ENCODE measurements at regions not wholly inside any gene's neighbourhood (a gene's known extent, or its start where the extent isn't known, plus 50 kb on each side); places are given as distances from the start of the nearest gene placed in this dataset.
A peak's percentile ranks its signal among the peaks of the same experiment; 100 is the strongest.
"Not testable (repeated sequence)": the region's sequence is repeated elsewhere in the genome, so short reads cannot be mapped to it uniquely, and the experiment has no call there.

GRCh38 chr10:81704596-81704995, 170.4 kb upstream of the NRG3 start:
- DNase-seq (ENCODE audit: low read depth in 3 of 3, low spot score in 2 of 3): no peak

- DNase-seq (ENCODE audit: low read depth in 3 of 3, low spot score in 2 of 3): no peak
Observed at GRCh38 chr10:81708416-81708815, 166.6 kb upstream of the NRG3 start.

- no peak for DNase-seq (ENCODE audit: low read depth in 3 of 3, low spot score in 2 of 3)
Observed at GRCh38 chr10:81708929-81709328, 166.1 kb upstream of the NRG3 start.

GRCh38 chr10:81722399-81722798, 152.6 kb upstream of the NRG3 start:
- no peak for DNase-seq (ENCODE audit: low read depth in 3 of 3, low spot score in 2 of 3)

GRCh38 chr10:81724431-81724830, 150.6 kb upstream of the NRG3 start:
- DNase-seq (ENCODE audit: low read depth in 3 of 3, low spot score in 2 of 3): no peak

- no peak for DNase-seq (ENCODE audit: low read depth in 3 of 3, low spot score in 2 of 3)
Observed at GRCh38 chr10:81725851-81726250, 149.1 kb upstream of the NRG3 start.

- no peak for DNase-seq (ENCODE audit: low read depth in 3 of 3, low spot score in 2 of 3)
Observed at GRCh38 chr10:81728692-81729091, 146.3 kb upstream of the NRG3 start.

- DNase-seq (ENCODE audit: low read depth in 3 of 3, low spot score in 2 of 3): no peak
Observed at GRCh38 chr10:81730891-81731290, 144.1 kb upstream of the NRG3 start.

GRCh38 chr10:81733542-81733941, 141.5 kb upstream of the NRG3 start:
- DNase-seq (ENCODE audit: low read depth in 3 of 3, low spot score in 2 of 3): no peak

- DNase-seq (ENCODE audit: low read depth in 3 of 3, low spot score in 2 of 3): not testable (repeated sequence)
Observed at GRCh38 chr10:81735167-81735566, 139.8 kb upstream of the NRG3 start.

- DNase-seq (ENCODE audit: low read depth in 3 of 3, low spot score in 2 of 3): no peak
Observed at GRCh38 chr10:81759111-81759510, 115.9 kb upstream of the NRG3 start.

- DNase-seq (ENCODE audit: low read depth in 3 of 3, low spot score in 2 of 3): no peak
Observed at GRCh38 chr10:81784111-81784597, 90.8 kb upstream of the NRG3 start.

- DNase-seq (ENCODE audit: low read depth in 3 of 3, low spot score in 2 of 3): no peak
Observed at GRCh38 chr10:81792729-81793128, 82.3 kb upstream of the NRG3 start.

- no peak for DNase-seq (ENCODE audit: low read depth in 3 of 3, low spot score in 2 of 3)
Observed at GRCh38 chr10:81806842-81807241, 68.2 kb upstream of the NRG3 start.

- DNase-seq (ENCODE audit: low read depth in 3 of 3, low spot score in 2 of 3): no peak
Observed at GRCh38 chr10:81814842-81815241, 60.2 kb upstream of the NRG3 start.

- DNase-seq (ENCODE audit: low read depth in 3 of 3, low spot score in 2 of 3): no peak
Observed at GRCh38 chr10:81817596-81818170, 57.3 kb upstream of the NRG3 start.

- peak in 1 of 3 donors; percentile 15 for DNase-seq (ENCODE audit: low read depth in 3 of 3, low spot score in 2 of 3)
Observed at GRCh38 chr10:81820418-81820817, 54.6 kb upstream of the NRG3 start.
